Central memory CD4-positive, alpha-beta T cell (primary cell): ENCODE measurements at regions not wholly inside any gene's neighbourhood (a gene's known extent, or its start where the extent isn't known, plus 50 kb on each side); places are given as distances from the start of the nearest gene placed in this dataset.
"Not testable (repeated sequence)": the region's sequence is repeated elsewhere in the genome, so short reads cannot be mapped to it uniquely, and the experiment has no call there.

ENCODE experiments used
- DNase-seq: peaks from one replicate; pipeline ENCODE4 v3.0.0; 2022

GRCh38 chr1:196088541-196088940 is 519.7 kb downstream of the KCNT2 start:
- DNase-seq = no peak

- DNase-seq = no peak
These were observed 529.5 kb downstream of the KCNT2 start for GRCh38 chr1:196078691-196079090.

- no peak for DNase-seq
These were observed 532.6 kb downstream of the KCNT2 start for GRCh38 chr1:196075621-196076020.

- no peak for DNase-seq
These were observed 534.1 kb downstream of the KCNT2 start for GRCh38 chr1:196074182-196074581.

GRCh38 chr1:196071447-196071846 is 536.8 kb downstream of the KCNT2 start:
- DNase-seq = no peak

GRCh38 chr1:196070940-196071339 is 537.3 kb downstream of the KCNT2 start:
- no peak for DNase-seq

- no peak for DNase-seq
These were observed 544.3 kb downstream of the KCNT2 start for GRCh38 chr1:196063952-196064351.

GRCh38 chr1:196063294-196063693 is 544.9 kb downstream of the KCNT2 start:
- DNase-seq = no peak

GRCh38 chr1:196060539-196060938 is 547.7 kb downstream of the KCNT2 start:
- no peak for DNase-seq

GRCh38 chr1:196059210-196059609 is 549.0 kb downstream of the KCNT2 start:
- DNase-seq = no peak

GRCh38 chr1:196056966-196057365 is 551.3 kb downstream of the KCNT2 start:
- no peak for DNase-seq

- no peak for DNase-seq
These were observed 558.8 kb downstream of the KCNT2 start for GRCh38 chr1:196049407-196049806.

- no peak for DNase-seq
These were observed 565.0 kb downstream of the KCNT2 start for GRCh38 chr1:196043268-196043667.

- no peak for DNase-seq
These were observed 574.0 kb downstream of the KCNT2 start for GRCh38 chr1:196034080-196034706.

GRCh38 chr1:196031387-196031786 is 576.9 kb downstream of the KCNT2 start:
- not testable (repeated sequence) for DNase-seq

GRCh38 chr1:196030455-196030854 is 577.8 kb downstream of the KCNT2 start:
- no peak for DNase-seq

GRCh38 chr1:196029410-196029809 is 578.8 kb downstream of the KCNT2 start:
- DNase-seq = no peak

- DNase-seq = no peak
These were observed 581.1 kb downstream of the KCNT2 start for GRCh38 chr1:196027127-196027526.

- DNase-seq = not testable (repeated sequence)
These were observed 587.1 kb downstream of the KCNT2 start for GRCh38 chr1:196021174-196021573.

- no peak for DNase-seq
These were observed 598.9 kb downstream of the KCNT2 start for GRCh38 chr1:196009362-196009761.

GRCh38 chr1:196007763-196008162 is 600.5 kb downstream of the KCNT2 start:
- no peak for DNase-seq

- DNase-seq = no peak
These were observed 602.8 kb downstream of the KCNT2 start for GRCh38 chr1:196005426-196005825.

- not testable (repeated sequence) for DNase-seq
These were observed 603.9 kb downstream of the KCNT2 start for GRCh38 chr1:196004388-196004787.

GRCh38 chr1:196002906-196003305 is 605.3 kb downstream of the KCNT2 start:
- DNase-seq = no peak

- not testable (repeated sequence) for DNase-seq
These were observed 605.9 kb downstream of the KCNT2 start for GRCh38 chr1:196002296-196002695.
